ENCODE measurements at regions not wholly inside any gene's neighbourhood (a gene's known extent, or its start where the extent isn't known, plus 50 kb on each side); places are given as distances from the start of the nearest gene placed in this dataset.

DNA sequence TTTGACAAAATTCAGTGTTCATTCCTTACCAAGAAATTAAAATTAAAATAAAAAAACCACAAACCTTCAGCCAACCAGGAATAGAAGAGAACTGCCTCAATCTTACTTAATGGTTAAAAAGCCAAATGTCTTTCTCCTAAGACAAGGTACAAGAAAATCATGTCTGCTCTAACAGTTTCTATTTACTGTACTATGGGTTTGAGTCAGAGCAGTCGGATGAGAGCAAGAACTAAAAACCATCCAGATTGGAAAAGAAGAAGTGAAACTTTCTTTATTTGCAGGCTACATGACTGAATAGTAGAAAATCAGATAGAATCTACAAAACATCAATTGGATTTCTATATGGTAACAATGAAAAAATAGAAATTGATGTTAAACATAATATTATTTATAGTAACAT lies 555.5 kb upstream of the TNP1 start:
- H3K4me3 ChIP-seq = no peak overlapping the region
- intact Hi-C loops (cut with DNase I) = no loop called here
- no peaks in the 10 kb centered on the region for H3K9me3 ChIP-seq
- TF ChIP-seq, protein P1, sequence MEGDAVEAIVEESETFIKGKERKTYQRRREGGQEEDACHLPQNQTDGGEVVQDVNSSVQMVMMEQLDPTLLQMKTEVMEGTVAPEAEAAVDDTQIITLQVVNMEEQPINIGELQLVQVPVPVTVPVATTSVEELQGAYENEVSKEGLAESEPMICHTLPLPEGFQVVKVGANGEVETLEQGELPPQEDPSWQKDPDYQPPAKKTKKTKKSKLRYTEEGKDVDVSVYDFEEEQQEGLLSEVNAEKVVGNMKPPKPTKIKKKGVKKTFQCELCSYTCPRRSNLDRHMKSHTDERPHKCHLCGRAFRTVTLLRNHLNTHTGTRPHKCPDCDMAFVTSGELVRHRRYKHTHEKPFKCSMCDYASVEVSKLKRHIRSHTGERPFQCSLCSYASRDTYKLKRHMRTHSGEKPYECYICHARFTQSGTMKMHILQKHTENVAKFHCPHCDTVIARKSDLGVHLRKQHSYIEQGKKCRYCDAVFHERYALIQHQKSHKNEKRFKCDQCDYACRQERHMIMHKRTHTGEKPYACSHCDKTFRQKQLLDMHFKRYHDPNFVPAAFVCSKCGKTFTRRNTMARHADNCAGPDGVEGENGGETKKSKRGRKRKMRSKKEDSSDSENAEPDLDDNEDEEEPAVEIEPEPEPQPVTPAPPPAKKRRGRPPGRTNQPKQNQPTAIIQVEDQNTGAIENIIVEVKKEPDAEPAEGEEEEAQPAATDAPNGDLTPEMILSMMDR (IDR thresholded peaks at IDR 0.05) = no peak
- H3K27me3 ChIP-seq = no peaks in the 10 kb centered on the region
- DNase-seq (no peak), ATAC-seq (no peak)
- WGBS, 2 donors = 93 to 95% methylated on average over 1 of the region's 1 CpG
- no peaks in the 10 kb centered on the region for H3K36me3 ChIP-seq
- no peak overlapping the region for H3K27ac ChIP-seq
- H3K4me1 ChIP-seq = peaks cover 0 to 35% (median 18%) of the 10 kb centered on the region in 9 donors

DNA sequence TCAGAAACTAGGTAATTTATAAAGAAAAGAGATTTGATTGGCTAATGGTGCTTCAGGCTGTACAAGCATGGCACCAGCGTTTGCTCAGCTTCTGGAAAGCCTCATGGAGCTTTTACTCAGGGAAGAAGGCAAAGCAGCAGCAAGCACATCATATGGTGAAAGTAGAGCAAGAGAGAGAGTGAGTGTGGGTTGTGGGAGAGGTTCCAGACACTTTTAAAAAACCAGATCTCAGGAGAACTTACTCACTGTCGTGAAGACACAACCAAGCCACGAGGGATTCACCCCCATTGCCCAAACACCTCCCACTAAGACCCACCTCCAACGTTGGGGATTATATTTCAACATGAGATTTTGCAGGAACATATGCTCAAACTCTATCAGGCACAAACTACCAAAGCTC lies 554.6 kb upstream of the TNP1 start:
- Histone ChIP-seq H3K27ac (no peak overlapping the region), H3K9me3 (no peaks in the 10 kb centered on the region), H3K27me3 (no peaks in the 10 kb centered on the region), H3K4me3 (no peak overlapping the region), H3K36me3 (no peaks in the 10 kb centered on the region), H3K4me1 (peaks cover 0 to 42% (median 20%) of the 10 kb centered on the region in 9 donors)
- no peak for DNase-seq
- intact Hi-C loops (cut with DNase I) = no loop called here
- 76 to 78% methylated on average over 4 of the region's 4 CpGs for WGBS, 2 donors
- ATAC-seq = no peak
- TF ChIP-seq, protein P1 (IDR thresholded peaks at IDR 0.05) = no peak

DNA sequence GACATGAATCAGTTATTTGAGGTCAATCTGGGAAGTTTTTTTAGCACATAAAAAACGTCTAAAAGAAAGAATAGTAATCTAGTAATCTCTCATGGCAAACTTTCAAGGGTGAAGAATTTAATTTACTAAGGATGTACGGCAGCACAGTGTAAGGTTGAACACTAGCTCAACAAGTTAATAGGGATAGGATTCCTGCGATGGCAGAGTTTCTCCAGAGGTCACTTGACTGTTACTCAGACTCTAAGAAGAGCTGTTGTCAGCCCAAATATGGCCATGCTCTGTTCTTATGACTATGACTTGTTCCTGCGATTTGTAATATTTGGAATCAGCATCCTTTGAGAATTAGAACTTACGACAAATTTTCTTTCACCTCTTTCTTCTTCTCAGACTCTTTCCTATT lies 553.3 kb upstream of the TNP1 start:
- DNase-seq (no peak), ATAC-seq (peak in 7 of 8 donors; percentile 53 to 79 (median 67))
- TF ChIP-seq, protein P1 (IDR thresholded peaks at IDR 0.05) = no peak
- intact Hi-C loops (cut with DNase I) = no loop called here
- H3K4me1 ChIP-seq = peaks cover 0 to 42% (median 20%) of the 10 kb centered on the region in 9 donors
- H3K36me3 ChIP-seq = no peaks in the 10 kb centered on the region
- peak overlapping the region in 8 of 10 donors; percentile 9 to 72 (median 48) for H3K27ac ChIP-seq
- WGBS, 2 donors = 51 to 63% methylated on average over 5 of the region's 5 CpGs
- no peaks in the 10 kb centered on the region for H3K27me3 ChIP-seq
- no peaks in the 10 kb centered on the region for H3K9me3 ChIP-seq
- H3K4me3 ChIP-seq = no peak overlapping the region

DNA sequence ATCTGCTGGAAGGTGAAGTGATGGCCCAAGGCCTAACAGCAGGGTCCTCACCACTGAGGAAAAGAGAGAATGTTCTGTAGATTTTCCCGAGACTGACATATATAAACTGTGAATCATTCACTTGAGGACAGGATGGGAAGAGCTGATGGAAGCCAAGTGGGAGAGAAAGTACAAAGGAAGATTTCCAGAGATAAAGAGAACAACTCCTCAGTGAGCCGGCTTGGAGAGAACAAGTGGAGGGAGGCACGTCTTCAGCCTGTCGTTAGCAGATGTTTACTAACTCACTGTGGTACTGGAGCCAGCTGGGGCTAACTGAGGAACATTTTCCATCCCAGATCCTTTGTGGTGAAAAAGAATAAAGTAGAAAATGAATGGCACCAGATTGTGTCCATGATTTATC lies 552.9 kb upstream of the TNP1 start:
- H3K9me3 ChIP-seq = no peaks in the 10 kb centered on the region
- no peak overlapping the region for H3K4me3 ChIP-seq
- intact Hi-C loops (cut with DNase I) = no loop called here
- H3K36me3 ChIP-seq = no peaks in the 10 kb centered on the region
- no peaks in the 10 kb centered on the region for H3K27me3 ChIP-seq
- WGBS, 2 donors = 43 to 60% methylated on average over 4 of the region's 4 CpGs
- no peak for DNase-seq
- H3K27ac ChIP-seq = peak overlapping the region in 8 of 10 donors; percentile 9 to 72 (median 53)
- TF ChIP-seq, protein P1 (IDR thresholded peaks at IDR 0.05) = no peak
- peaks cover 0 to 42% (median 20%) of the 10 kb centered on the region in 9 donors for H3K4me1 ChIP-seq
- peak in 7 of 8 donors; percentile 53 to 81 (median 74) for ATAC-seq
